ENCODE measurements at regions not wholly inside any gene's neighbourhood (a gene's known extent, or its start where the extent isn't known, plus 50 kb on each side); places are given as distances from the start of the nearest gene placed in this dataset.

- Histone ChIP-seq H3K36me3 (ENCODE audit: insufficient read depth, low read length) (no peaks in the 10 kb centered on the region), H3K4me3 (ENCODE audit: low read depth, low read length, poor library complexity, severe bottlenecking) (no peak overlapping the region), H2AFZ (ENCODE audit: low read length) (no peak overlapping the region), H3K9me2 (ENCODE audit: low read depth, low read length) (no peaks in the 10 kb centered on the region), H4K20me1 (ENCODE audit: insufficient read depth, low read length) (no peaks in the 10 kb centered on the region), H3K27me3 (ENCODE audit: insufficient read depth, low read length) (no peaks in the 10 kb centered on the region), H3K9ac (ENCODE audit: low read length) (no peak overlapping the region), H3K79me2 (ENCODE audit: insufficient read depth, low read length) (no peaks in the 10 kb centered on the region), H3K4me2 (ENCODE audit: low read length) (no peak overlapping the region), H3K9me3 (ENCODE audit: low read length) (no peaks in the 10 kb centered on the region), H3K4me1 (ENCODE audit: insufficient read depth, low read length, severe bottlenecking) (no peaks in the 10 kb centered on the region), H3K27ac (ENCODE audit: low read depth, low read length, poor library complexity, severe bottlenecking) (no peak overlapping the region), H3F3A (ENCODE audit: insufficient read depth, low read length) (no peaks in the 10 kb centered on the region)
- TF ChIP-seq EZH2 (IDR thresholded peaks at IDR 0.05; ENCODE audit: borderline replicate concordance, low read length) (no peak), CTCF (IDR thresholded peaks at IDR 0.05; ENCODE audit: low read length) (no peak)
These were observed 977.6 kb downstream of the SUCLG1 start for GRCh38 chr2:83481436-83481835.

GRCh38 chr2:83478037-83478436 lies 981.0 kb downstream of the SUCLG1 start:
- H2AFZ ChIP-seq (ENCODE audit: low read length): no peak overlapping the region
- H3F3A ChIP-seq (ENCODE audit: insufficient read depth, low read length): no peaks in the 10 kb centered on the region
- H3K27ac ChIP-seq (ENCODE audit: low read depth, low read length, poor library complexity, severe bottlenecking): no peak overlapping the region
- no peaks in the 10 kb centered on the region for H4K20me1 ChIP-seq (ENCODE audit: insufficient read depth, low read length)
- H3K4me1 ChIP-seq (ENCODE audit: insufficient read depth, low read length, severe bottlenecking): no peaks in the 10 kb centered on the region
- H3K4me2 ChIP-seq (ENCODE audit: low read length): no peak overlapping the region
- H3K9me2 ChIP-seq (ENCODE audit: low read depth, low read length): no peaks in the 10 kb centered on the region
- no peaks in the 10 kb centered on the region for H3K36me3 ChIP-seq (ENCODE audit: insufficient read depth, low read length)
- no peaks in the 10 kb centered on the region for H3K79me2 ChIP-seq (ENCODE audit: insufficient read depth, low read length)
- H3K4me3 ChIP-seq (ENCODE audit: low read depth, low read length, poor library complexity, severe bottlenecking): no peak overlapping the region
- no peaks in the 10 kb centered on the region for H3K27me3 ChIP-seq (ENCODE audit: insufficient read depth, low read length)
- H3K9me3 ChIP-seq (ENCODE audit: low read length): no peaks in the 10 kb centered on the region
- no peak overlapping the region for H3K9ac ChIP-seq (ENCODE audit: low read length)
- TF ChIP-seq EZH2 (IDR thresholded peaks at IDR 0.05; ENCODE audit: borderline replicate concordance, low read length) (no peak), CTCF (IDR thresholded peaks at IDR 0.05; ENCODE audit: low read length) (no peak)

- Histone ChIP-seq H3K9me2 (ENCODE audit: low read depth, low read length) (no peaks in the 10 kb centered on the region), H3K9me3 (ENCODE audit: low read length) (no peaks in the 10 kb centered on the region), H3K4me1 (ENCODE audit: insufficient read depth, low read length, severe bottlenecking) (no peaks in the 10 kb centered on the region), H3K4me2 (ENCODE audit: low read length) (no peak overlapping the region), H3F3A (ENCODE audit: insufficient read depth, low read length) (no peaks in the 10 kb centered on the region), H3K9ac (ENCODE audit: low read length) (no peak overlapping the region), H3K36me3 (ENCODE audit: insufficient read depth, low read length) (no peaks in the 10 kb centered on the region), H3K4me3 (ENCODE audit: low read depth, low read length, poor library complexity, severe bottlenecking) (no peak overlapping the region), H3K27ac (ENCODE audit: low read depth, low read length, poor library complexity, severe bottlenecking) (no peak overlapping the region), H3K79me2 (ENCODE audit: insufficient read depth, low read length) (no peaks in the 10 kb centered on the region), H2AFZ (ENCODE audit: low read length) (no peak overlapping the region), H4K20me1 (ENCODE audit: insufficient read depth, low read length) (no peaks in the 10 kb centered on the region), H3K27me3 (ENCODE audit: insufficient read depth, low read length) (no peaks in the 10 kb centered on the region)
- TF ChIP-seq CTCF (IDR thresholded peaks at IDR 0.05; ENCODE audit: low read length): no peak
- TF ChIP-seq EZH2 (IDR thresholded peaks at IDR 0.05; ENCODE audit: borderline replicate concordance, low read length): no peak
These were observed 983.7 kb downstream of the SUCLG1 start for GRCh38 chr2:83475371-83475770.
